GM12873 (cell line): ENCODE measurements at regions not wholly inside any gene's neighbourhood (a gene's known extent, or its start where the extent isn't known, plus 50 kb on each side); places are given as distances from the start of the nearest gene placed in this dataset.

ENCODE experiments used
- CTCF ChIP-seq: IDR thresholded peaks from 2 replicates; pipeline ENCODE4 v1.5.1; 2012; ENCODE audit warnings: low read depth, mild to moderate bottlenecking, moderate library complexity, low read length, control low read depth; ENCODE audit not compliant: insufficient read depth; ENCODE audit errors: missing control alignments

GRCh38 chr16:13629704-13630103 lies 290.2 kb upstream of the ERCC4 start:
- TF ChIP-seq CTCF: no peak

DNA sequence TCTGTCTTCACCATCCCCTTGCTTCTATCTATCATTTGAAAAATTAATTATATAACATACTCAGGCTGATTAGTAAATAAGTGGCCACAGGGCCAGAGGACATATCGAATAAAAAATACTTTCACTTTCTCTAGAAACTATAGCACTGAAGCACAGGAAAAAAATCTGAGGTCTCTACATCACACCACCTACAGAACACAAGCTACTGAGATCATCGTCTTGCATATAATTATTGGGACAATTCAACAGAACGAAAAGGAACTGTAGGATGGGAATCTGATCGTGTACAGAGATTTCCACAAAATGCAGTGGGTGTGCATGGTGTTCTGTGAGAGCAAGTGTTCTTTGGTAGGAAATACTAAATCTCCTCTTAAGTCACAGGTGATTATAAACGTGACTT lies 289.6 kb upstream of the ERCC4 start:
- TF ChIP-seq CTCF: no peak

GRCh38 chr16:13631213-13631767 lies 288.7 kb upstream of the ERCC4 start:
- no peak for TF ChIP-seq CTCF

- TF ChIP-seq CTCF: no peak
Measured at GRCh38 chr16:13631916-13632315, 288.0 kb upstream of the ERCC4 start.

DNA sequence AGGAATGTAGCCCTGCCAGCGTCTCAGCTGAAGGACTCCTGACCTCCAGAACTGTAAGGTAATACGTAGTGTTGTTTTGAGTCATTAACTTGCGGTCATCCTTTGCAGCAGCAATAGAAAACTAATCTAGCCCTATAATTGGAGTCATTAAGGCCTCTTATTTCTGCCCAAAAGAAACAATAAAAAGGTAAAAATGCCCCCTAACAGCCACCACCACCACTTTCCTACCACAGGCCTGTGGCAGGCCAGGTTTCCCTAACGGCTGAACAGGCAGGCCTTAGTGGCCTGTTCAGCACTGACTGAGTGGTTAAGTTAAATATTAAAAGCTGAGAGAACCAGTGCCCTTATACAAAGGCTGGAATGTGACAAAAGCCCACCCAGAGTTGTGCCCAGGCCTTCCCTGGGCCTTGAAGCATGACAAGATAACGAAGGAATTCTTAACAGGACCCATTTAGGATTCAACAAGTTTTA lies 286.5 kb upstream of the ERCC4 start:
- no peak for TF ChIP-seq CTCF

- TF ChIP-seq CTCF: no peak
Measured at GRCh38 chr16:13634253-13634652, 285.7 kb upstream of the ERCC4 start.

DNA sequence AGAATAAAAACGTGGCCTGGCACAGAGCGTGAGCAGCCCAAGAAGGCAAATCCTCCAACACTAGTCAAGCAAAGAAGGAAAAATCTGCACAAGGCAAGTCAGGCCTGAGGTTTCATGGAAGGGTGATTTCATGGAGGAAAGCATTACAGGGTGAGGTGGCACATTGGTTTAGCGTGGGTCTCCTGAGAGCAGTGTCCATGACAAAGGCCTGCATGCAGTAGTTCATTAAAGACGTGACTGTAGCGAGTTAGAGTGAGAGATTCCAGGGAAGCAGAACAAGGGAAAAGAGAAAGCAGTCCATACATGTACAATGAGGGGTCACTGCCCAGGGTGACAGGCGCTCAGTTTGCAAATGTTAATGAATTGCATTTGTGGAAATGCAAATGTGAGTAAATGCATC lies 285.0 kb upstream of the ERCC4 start:
- no peak for TF ChIP-seq CTCF
